Breast epithelium (tissue), 3 donors: ENCODE measurements at regions not wholly inside any gene's neighbourhood (a gene's known extent, or its start where the extent isn't known, plus 50 kb on each side); places are given as distances from the start of the nearest gene placed in this dataset.

Experiments
- CTCF ChIP-seq, 3 donors: fragments of 450-650 bp; IDR thresholded peaks; one replicate each; pipeline ENCODE4 v1.5.1; 2016 to 2017; ENCODE audit warnings: antibody characterized with exemption in 3 of 3, mild to moderate bottlenecking in 3 of 3, moderate library complexity in 3 of 3
- POLR2AphosphoS5 ChIP-seq, 3 donors: sonication (generic); formaldehyde crosslinking; IDR thresholded peaks; one replicate each; pipeline ENCODE4 v1.6.1; 2017; ENCODE audit warnings: antibody characterized with exemption in 3 of 3

GRCh38 chr10:90087197-90088023, 386.0 kb downstream of the KIF20B start:
- TF ChIP-seq CTCF (IDR thresholded peaks at IDR 0.05) (no peak), POLR2AphosphoS5 (IDR thresholded peaks at IDR 0.05) (no peak)
